LNCAP (cell line): ENCODE measurements at regions not wholly inside any gene's neighbourhood (a gene's known extent, or its start where the extent isn't known, plus 50 kb on each side); places are given as distances from the start of the nearest gene placed in this dataset.

Experiments
- TF ChIP-seq, protein P1 (sequence below): fragments of 450-650 bp; IDR thresholded peaks from 2 replicates; pipeline ENCODE4 v1.5.1; 2017; ENCODE audit warnings: mild to moderate bottlenecking

DNA sequence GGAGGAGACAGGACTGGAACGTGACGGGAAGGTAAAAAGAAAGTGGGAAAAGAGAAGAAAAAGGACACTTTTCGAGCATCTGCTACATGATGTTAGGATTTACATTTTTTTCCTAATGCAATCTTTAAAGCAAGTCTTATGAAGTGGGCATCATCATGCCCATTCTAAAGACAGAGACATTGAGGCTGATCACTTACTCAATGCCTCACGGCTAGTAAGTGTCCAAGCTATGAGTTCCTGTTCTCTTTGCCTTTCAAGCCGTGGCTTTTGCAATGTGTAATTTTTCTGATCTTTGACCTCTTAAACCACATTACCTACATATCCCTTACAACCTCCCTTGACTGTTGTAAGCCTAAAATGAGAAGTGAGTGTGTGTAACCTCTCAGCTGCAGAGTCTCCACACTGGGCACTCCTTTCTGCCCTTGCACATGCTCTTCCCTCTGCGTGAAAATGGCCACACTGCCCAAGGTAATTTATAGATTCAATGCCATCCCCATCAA is 649.2 kb downstream of the RNF144A start:
- TF ChIP-seq, protein P1, sequence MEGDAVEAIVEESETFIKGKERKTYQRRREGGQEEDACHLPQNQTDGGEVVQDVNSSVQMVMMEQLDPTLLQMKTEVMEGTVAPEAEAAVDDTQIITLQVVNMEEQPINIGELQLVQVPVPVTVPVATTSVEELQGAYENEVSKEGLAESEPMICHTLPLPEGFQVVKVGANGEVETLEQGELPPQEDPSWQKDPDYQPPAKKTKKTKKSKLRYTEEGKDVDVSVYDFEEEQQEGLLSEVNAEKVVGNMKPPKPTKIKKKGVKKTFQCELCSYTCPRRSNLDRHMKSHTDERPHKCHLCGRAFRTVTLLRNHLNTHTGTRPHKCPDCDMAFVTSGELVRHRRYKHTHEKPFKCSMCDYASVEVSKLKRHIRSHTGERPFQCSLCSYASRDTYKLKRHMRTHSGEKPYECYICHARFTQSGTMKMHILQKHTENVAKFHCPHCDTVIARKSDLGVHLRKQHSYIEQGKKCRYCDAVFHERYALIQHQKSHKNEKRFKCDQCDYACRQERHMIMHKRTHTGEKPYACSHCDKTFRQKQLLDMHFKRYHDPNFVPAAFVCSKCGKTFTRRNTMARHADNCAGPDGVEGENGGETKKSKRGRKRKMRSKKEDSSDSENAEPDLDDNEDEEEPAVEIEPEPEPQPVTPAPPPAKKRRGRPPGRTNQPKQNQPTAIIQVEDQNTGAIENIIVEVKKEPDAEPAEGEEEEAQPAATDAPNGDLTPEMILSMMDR: no peak

DNA sequence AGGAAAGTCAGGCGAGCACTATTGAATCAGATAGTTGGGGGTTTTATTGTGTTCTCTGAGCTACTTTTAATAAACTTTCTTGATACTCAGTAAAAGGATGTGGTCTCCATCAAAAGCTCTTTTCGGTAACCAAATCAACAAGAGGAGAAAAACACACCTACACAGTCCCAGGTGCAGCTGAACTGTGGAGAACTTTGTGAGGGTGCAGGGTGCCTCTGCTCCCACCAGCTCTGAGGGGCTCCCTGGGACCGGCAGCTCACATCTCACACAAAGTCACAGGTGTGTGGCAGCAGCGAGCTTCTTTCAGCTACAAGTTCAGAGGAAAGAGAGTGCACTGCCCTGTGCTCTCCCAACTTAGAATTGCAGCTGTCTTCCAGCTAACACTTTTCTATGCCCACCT is 650.4 kb downstream of the RNF144A start:
- TF ChIP-seq, protein P1: no peak

DNA sequence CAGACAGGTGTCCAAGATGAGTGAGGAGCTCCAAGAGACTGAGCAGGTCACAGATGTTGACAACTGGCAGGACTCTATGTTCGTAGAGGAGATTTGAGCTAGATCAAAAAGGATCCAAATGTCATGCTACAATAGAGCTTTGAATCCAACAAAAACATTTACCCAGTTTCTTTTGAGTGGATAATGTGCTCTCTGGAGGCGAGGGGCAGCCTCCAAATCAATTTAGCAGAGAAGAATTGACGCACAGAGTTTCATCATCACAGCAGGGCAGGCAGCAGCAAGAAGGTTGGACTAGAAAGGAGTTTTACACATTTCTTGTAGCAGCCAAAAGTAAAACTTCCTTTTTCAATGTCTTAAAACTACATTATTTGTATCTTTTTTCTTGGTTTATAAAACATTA is 653.0 kb downstream of the RNF144A start:
- TF ChIP-seq, protein P1: no peak

DNA sequence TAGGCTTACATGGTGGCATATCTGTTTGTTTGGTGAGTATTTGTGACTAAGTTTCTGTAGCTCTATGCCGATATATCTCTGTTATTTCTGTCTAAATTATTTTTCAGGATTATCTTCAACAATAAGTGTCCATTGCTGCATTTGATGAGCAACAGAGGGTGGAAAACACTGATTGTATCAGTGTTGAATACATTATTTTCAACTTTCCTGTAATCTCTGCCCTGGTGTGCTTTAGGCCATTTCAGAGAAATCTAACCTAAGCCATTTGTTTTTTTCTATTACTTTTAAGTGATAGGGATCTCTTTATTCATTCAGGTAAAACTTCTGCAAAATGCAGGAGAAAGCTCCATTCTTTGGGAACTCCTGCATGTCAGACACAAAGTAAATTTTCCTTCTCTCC is 654.5 kb downstream of the RNF144A start:
- TF ChIP-seq, protein P1: no peak

DNA sequence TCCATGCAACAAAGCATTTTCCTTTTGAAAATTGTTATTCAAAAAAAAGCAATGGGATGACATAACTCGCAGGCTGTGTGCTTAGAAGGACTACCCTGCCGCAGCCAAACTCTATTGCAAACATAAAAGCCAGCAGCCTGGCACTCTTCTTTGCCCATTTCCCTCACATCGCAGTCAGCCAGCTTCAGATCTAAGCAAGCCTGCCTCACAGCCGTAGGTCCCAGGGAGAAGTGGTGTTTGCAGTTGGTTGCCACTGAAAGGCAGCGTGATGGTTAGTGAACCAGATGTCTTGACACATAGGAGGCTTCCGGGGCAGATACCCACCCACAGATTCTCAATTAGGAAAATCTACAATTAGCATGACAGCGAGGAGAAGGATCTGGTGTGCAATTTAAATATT is 655.2 kb downstream of the RNF144A start:
- TF ChIP-seq, protein P1: no peak

DNA sequence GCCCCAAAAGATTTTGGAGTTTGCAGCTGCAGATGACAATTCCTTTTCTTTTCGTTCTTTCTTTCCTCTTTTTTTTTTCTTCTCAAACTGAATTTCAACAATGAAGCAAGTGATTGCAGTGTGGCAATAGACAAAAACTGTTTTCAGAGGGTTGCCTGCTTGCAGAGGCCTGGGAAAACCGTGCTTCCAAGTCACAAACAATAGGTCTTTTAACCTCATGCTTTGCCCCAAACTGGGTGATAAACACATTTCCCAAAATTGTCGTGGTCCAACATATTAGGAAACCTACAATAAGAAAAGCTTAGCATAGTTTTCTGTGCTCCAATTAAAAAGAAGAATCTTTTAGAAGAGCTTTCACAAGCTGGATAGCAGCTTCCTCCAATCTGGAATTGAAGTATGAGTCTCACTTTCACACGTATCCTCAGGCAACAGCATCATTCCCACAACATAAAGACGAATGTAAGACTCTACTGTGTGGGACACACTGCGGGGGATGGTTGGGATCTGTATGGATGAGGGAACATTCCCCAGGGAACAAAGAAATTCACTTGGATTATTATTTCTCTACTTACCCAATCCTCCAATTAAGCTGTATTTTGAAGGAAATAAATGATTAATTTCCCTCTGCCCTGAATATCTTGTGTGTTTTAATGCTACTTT is 656.1 kb downstream of the RNF144A start:
- TF ChIP-seq, protein P1: no peak

DNA sequence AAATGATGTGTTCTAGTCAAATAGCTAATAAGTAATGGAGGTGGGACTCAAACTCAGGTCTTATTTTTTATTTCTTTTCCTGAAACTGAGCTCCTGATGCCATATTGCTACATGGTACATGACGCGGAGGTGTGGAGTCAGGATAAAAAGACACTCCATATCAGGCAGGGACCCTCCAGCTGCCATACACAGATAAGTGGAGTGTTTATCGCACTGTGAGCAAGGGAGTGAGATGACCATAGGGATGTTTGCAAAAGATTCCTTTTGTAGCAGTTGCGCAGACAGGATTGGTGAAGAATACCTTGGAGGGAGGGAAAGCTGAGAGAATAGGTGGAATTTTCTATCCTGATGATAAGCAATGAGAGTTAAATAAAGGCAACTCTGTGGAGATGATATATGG is 657.2 kb downstream of the RNF144A start:
- TF ChIP-seq, protein P1: no peak

DNA sequence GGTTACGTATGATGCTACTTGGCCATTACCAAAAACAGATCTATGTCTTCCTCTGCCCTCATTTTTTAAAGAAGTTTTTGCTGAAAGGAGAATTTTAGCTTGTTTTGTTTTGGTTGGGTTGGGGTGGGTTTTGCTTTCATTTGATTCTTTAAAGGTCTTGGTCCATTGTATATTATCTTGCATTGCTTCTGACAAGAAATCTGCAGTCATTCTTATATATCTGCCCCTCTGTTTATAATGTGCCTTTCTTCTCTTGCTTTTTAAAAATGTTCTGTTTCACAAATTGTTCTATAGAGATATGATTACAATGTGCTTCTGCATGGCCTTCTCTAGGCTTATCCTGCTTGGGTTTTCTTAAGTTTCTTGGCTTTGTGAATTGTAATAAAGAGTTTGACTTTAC is 660.6 kb downstream of the RNF144A start:
- TF ChIP-seq, protein P1: no peak
